HEK293T (cell line): ENCODE measurements at regions not wholly inside any gene's neighbourhood (a gene's known extent, or its start where the extent isn't known, plus 50 kb on each side); places are given as distances from the start of the nearest gene placed in this dataset.

Experiments
- CTBP1 ChIP-seq: fragments of 450-650 bp; IDR thresholded peaks from 2 replicates; pipeline ENCODE4 v1.6.1; 2016; ENCODE audit warnings: borderline replicate concordance
- ELF4 ChIP-seq: fragments of 450-650 bp; IDR thresholded peaks from 2 replicates; pipeline ENCODE4 v1.6.1; 2017; ENCODE audit warnings: antibody characterized with exemption
- FOXA1 ChIP-seq: fragments of 450-650 bp; IDR thresholded peaks from 2 replicates; pipeline ENCODE4 v1.6.1; 2016; ENCODE audit warnings: mild to moderate bottlenecking
- FOXK2 ChIP-seq: fragments of 450-650 bp; IDR thresholded peaks from 2 replicates; pipeline ENCODE4 v1.6.1; 2016; ENCODE audit warnings: mild to moderate bottlenecking
- HDGF ChIP-seq: fragments of 450-650 bp; IDR thresholded peaks from 2 replicates; pipeline ENCODE4 v1.6.1; 2017; ENCODE audit warnings: antibody characterized with exemption, borderline replicate concordance
- L3MBTL2 ChIP-seq: fragments of 450-650 bp; conservative IDR thresholded peaks from 2 replicates; pipeline ENCODE4 v1.6.1; 2016; ENCODE audit warnings: mild to moderate bottlenecking
- LEF1 ChIP-seq: fragments of 450-650 bp; IDR thresholded peaks from 2 replicates; pipeline ENCODE4 v1.6.1; 2017; ENCODE audit warnings: mild to moderate bottlenecking, borderline replicate concordance
- NFRKB ChIP-seq: fragments of 450-650 bp; IDR thresholded peaks from 2 replicates; pipeline ENCODE4 v1.6.1; 2016; ENCODE audit warnings: mild to moderate bottlenecking, moderate library complexity
- SP1 ChIP-seq: fragments of 450-650 bp; IDR thresholded peaks from 2 replicates; pipeline ENCODE4 v1.6.1; 2017
- SUZ12 ChIP-seq: fragments of 450-650 bp; IDR thresholded peaks from 2 replicates; pipeline ENCODE4 v1.6.1; 2016; ENCODE audit warnings: mild to moderate bottlenecking
- TARDBP ChIP-seq: fragments of 450-650 bp; IDR thresholded peaks from 2 replicates; pipeline ENCODE4 v1.6.1; 2016
- TF ChIP-seq, protein P1 (sequence below): fragments of 450-650 bp; IDR thresholded peaks from 2 replicates; pipeline ENCODE4 v1.6.1; 2016

- TF ChIP-seq CTBP1 (no peak), ELF4 (no peak), FOXA1 (no peak), SUZ12 (no peak), LEF1 (no peak), FOXK2 (no peak), TARDBP (no peak), HDGF (no peak), NFRKB (no peak), SP1 (no peak), L3MBTL2 (no peak)
- TF ChIP-seq, protein P1, sequence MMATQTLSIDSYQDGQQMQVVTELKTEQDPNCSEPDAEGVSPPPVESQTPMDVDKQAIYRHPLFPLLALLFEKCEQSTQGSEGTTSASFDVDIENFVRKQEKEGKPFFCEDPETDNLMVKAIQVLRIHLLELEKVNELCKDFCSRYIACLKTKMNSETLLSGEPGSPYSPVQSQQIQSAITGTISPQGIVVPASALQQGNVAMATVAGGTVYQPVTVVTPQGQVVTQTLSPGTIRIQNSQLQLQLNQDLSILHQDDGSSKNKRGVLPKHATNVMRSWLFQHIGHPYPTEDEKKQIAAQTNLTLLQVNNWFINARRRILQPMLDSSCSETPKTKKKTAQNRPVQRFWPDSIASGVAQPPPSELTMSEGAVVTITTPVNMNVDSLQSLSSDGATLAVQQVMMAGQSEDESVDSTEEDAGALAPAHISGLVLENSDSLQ = no peak
These were observed 1731.0 kb downstream of the SLITRK5 start for GRCh38 chr13:89402211-89402610.
